ENCODE measurements at regions not wholly inside any gene's neighbourhood (a gene's known extent, or its start where the extent isn't known, plus 50 kb on each side); places are given as distances from the start of the nearest gene placed in this dataset.
"Not testable (repeated sequence)": the region's sequence is repeated elsewhere in the genome, so short reads cannot be mapped to it uniquely, and the experiment has no call there.

GRCh38 chr9:24897826-24898225 lies 352.1 kb upstream of the IZUMO3 start:
- no peaks in the 10 kb centered on the region for H3K36me3 ChIP-seq (ENCODE audit: control insufficient read depth, insufficient read depth, low read length)
- no peak for FAIRE-seq
- H3K4me3 ChIP-seq (ENCODE audit: low read depth, low read length): no peak overlapping the region
- no peak for DNase-seq (ENCODE audit: low read depth)
- TF ChIP-seq CTCF (IDR thresholded peaks at IDR 0.05; ENCODE audit: insufficient read depth, low read length, severe bottlenecking): no peak
- no peaks in the 10 kb centered on the region for H3K27me3 ChIP-seq (ENCODE audit: control insufficient read depth, insufficient read depth, low read length)

- no peak for TF ChIP-seq CTCF (IDR thresholded peaks at IDR 0.05; ENCODE audit: insufficient read depth, low read length, severe bottlenecking)
- FAIRE-seq (no peak), DNase-seq (ENCODE audit: low read depth) (no peak)
- Histone ChIP-seq H3K4me3 (ENCODE audit: low read depth, low read length) (no peak overlapping the region), H3K36me3 (ENCODE audit: control insufficient read depth, insufficient read depth, low read length) (no peaks in the 10 kb centered on the region), H3K27me3 (ENCODE audit: control insufficient read depth, insufficient read depth, low read length) (no peaks in the 10 kb centered on the region)
Observed at GRCh38 chr9:24881361-24881760, 335.7 kb upstream of the IZUMO3 start.

- no peak for TF ChIP-seq CTCF (IDR thresholded peaks at IDR 0.05; ENCODE audit: insufficient read depth, low read length, severe bottlenecking)
- no peaks in the 10 kb centered on the region for H3K27me3 ChIP-seq (ENCODE audit: control insufficient read depth, insufficient read depth, low read length)
- no peak for DNase-seq (ENCODE audit: low read depth)
- no peak overlapping the region for H3K4me3 ChIP-seq (ENCODE audit: low read depth, low read length)
- no peaks in the 10 kb centered on the region for H3K36me3 ChIP-seq (ENCODE audit: control insufficient read depth, insufficient read depth, low read length)
- FAIRE-seq: no peak
Observed at GRCh38 chr9:24879591-24879990, 333.9 kb upstream of the IZUMO3 start.

GRCh38 chr9:24856601-24857000 lies 310.9 kb upstream of the IZUMO3 start:
- not testable (repeated sequence) for H3K27me3 ChIP-seq (ENCODE audit: control insufficient read depth, insufficient read depth, low read length); FAIRE-seq; H3K36me3 ChIP-seq (ENCODE audit: control insufficient read depth, insufficient read depth, low read length); H3K4me3 ChIP-seq (ENCODE audit: low read depth, low read length); DNase-seq (ENCODE audit: low read depth)

- Histone ChIP-seq H3K27me3 (ENCODE audit: control insufficient read depth, insufficient read depth, low read length) (no peaks in the 10 kb centered on the region), H3K36me3 (ENCODE audit: control insufficient read depth, insufficient read depth, low read length) (no peaks in the 10 kb centered on the region), H3K4me3 (ENCODE audit: low read depth, low read length) (no peak overlapping the region)
- no peak for TF ChIP-seq CTCF (IDR thresholded peaks at IDR 0.05; ENCODE audit: insufficient read depth, low read length, severe bottlenecking)
- no peak for FAIRE-seq
- DNase-seq (ENCODE audit: low read depth): no peak
Observed at GRCh38 chr9:24846248-24846912, 300.7 kb upstream of the IZUMO3 start.

- DNase-seq (ENCODE audit: low read depth): no peak
- TF ChIP-seq CTCF (IDR thresholded peaks at IDR 0.05; ENCODE audit: insufficient read depth, low read length, severe bottlenecking): no peak
- Histone ChIP-seq H3K36me3 (ENCODE audit: control insufficient read depth, insufficient read depth, low read length) (no peaks in the 10 kb centered on the region), H3K4me3 (ENCODE audit: low read depth, low read length) (no peak overlapping the region), H3K27me3 (ENCODE audit: control insufficient read depth, insufficient read depth, low read length) (no peaks in the 10 kb centered on the region)
- no peak for FAIRE-seq
Observed at GRCh38 chr9:24844217-24844616, 298.5 kb upstream of the IZUMO3 start.

All from bronchial epithelial cell (primary cell).